Breast epithelium (tissue), 4 donors: ENCODE measurements at regions not wholly inside any gene's neighbourhood (a gene's known extent, or its start where the extent isn't known, plus 50 kb on each side); places are given as distances from the start of the nearest gene placed in this dataset.

ENCODE experiments used
- DNase-seq, 2 donors: peaks; one replicate each; pipeline ENCODE4 v3.0.0-alpha.2; 2019; ENCODE audit warnings: low spot score in 2 of 2
- H3K27ac ChIP-seq, 2 donors: fragments of 200-600 bp; sonication (generic) in 1 of 2; one replicate each; pipeline ENCODE4 v1.5.1; 2016 to 2019; ENCODE audit warnings: mild to moderate bottlenecking in 1 of 2
- H3K27me3 ChIP-seq, 2 donors: fragments of 200-600 bp; sonication (generic) in 1 of 2; one replicate each; pipeline versions ENCODE4 v1.5.1 to v1.6.0; 2017 to 2019; ENCODE audit warnings: control low read depth in 1 of 2, mild to moderate bottlenecking in 1 of 2
- H3K36me3 ChIP-seq: fragments of 200-600 bp; one replicate; pipeline ENCODE4 v1.5.1; 2019
- H3K4me1 ChIP-seq, 2 donors: fragments of 200-600 bp; sonication (generic); one replicate each; pipeline ENCODE4 v1.5.1; 2016 to 2019; ENCODE audit warnings: control low read depth in 1 of 2
- H3K4me3 ChIP-seq, 3 donors: fragments of 200-600 bp; sonication (generic); 1 replicate in 2 of 3; 2 replicates in 1 of 3; pipeline ENCODE4 v1.5.1; 2016 to 2019; ENCODE audit warnings: mild to moderate bottlenecking in 3 of 3, moderate library complexity in 2 of 3
- H3K9me3 ChIP-seq, 2 donors: fragments of 200-600 bp; sonication (generic) in 1 of 2; one replicate each; pipeline ENCODE4 v1.5.1; 2016 to 2019; ENCODE audit warnings: control low read depth in 1 of 2
- CTCF ChIP-seq, 3 donors: fragments of 450-650 bp; IDR thresholded peaks; one replicate each; pipeline ENCODE4 v1.5.1; 2016 to 2017; ENCODE audit warnings: antibody characterized with exemption in 3 of 3, mild to moderate bottlenecking in 3 of 3, moderate library complexity in 3 of 3
- POLR2A ChIP-seq: fragments of 450-650 bp; IDR thresholded peaks from one replicate; pipeline ENCODE4 v1.6.1; 2016; ENCODE audit warnings: antibody characterized with exemption, mild to moderate bottlenecking, moderate library complexity
- POLR2AphosphoS5 ChIP-seq, 3 donors: sonication (generic); formaldehyde crosslinking; IDR thresholded peaks; one replicate each; pipeline ENCODE4 v1.6.1; 2017; ENCODE audit warnings: antibody characterized with exemption in 3 of 3
- intact Hi-C: fragments of 100-400 bp; cut with DNase I; formaldehyde crosslinking; loops from one replicate; pipeline ENCODE4 v1.15.1; 2023; ENCODE audit warnings: low total_unique reads

GRCh38 chr5:103367702-103368101 lies 109.1 kb downstream of the MACIR start:
- Histone ChIP-seq H3K27me3 (no peaks in the 10 kb centered on the region), H3K4me3 (no peak overlapping the region), H3K4me1 (no peaks in the 10 kb centered on the region), H3K27ac (no peak overlapping the region), H3K36me3 (no peaks in the 10 kb centered on the region), H3K9me3 (no peaks in the 10 kb centered on the region)
- intact Hi-C loops = no loop called here
- no peak for DNase-seq
- TF ChIP-seq POLR2A = no peak
- TF ChIP-seq POLR2AphosphoS5 (IDR thresholded peaks at IDR 0.05) = no peak

GRCh38 chr5:103366918-103367549 lies 108.5 kb downstream of the MACIR start:
- no peak for DNase-seq

GRCh38 chr5:103364074-103364473 lies 105.5 kb downstream of the MACIR start:
- intact Hi-C loops = no loop called here
- no peaks in the 10 kb centered on the region for H3K9me3 ChIP-seq
- H3K27me3 ChIP-seq = no peaks in the 10 kb centered on the region
- no peak overlapping the region for H3K4me3 ChIP-seq
- no peak for DNase-seq
- no peaks in the 10 kb centered on the region for H3K36me3 ChIP-seq
- TF ChIP-seq POLR2AphosphoS5 (IDR thresholded peaks at IDR 0.05) (no peak), POLR2A (no peak), CTCF (IDR thresholded peaks at IDR 0.05) (no peak)
- H3K27ac ChIP-seq = no peak overlapping the region
- H3K4me1 ChIP-seq = no peaks in the 10 kb centered on the region

More at GRCh38 chr5:103366918-103367549, 108.5 kb downstream of the MACIR start:
- Histone ChIP-seq H3K36me3 (no peaks in the 10 kb centered on the region), H3K4me3 (no peak overlapping the region), H3K4me1 (no peaks in the 10 kb centered on the region), H3K9me3 (no peaks in the 10 kb centered on the region), H3K27me3 (no peaks in the 10 kb centered on the region), H3K27ac (no peak overlapping the region)
- TF ChIP-seq POLR2AphosphoS5 (IDR thresholded peaks at IDR 0.05) (no peak), CTCF (IDR thresholded peaks at IDR 0.05) (no peak), POLR2A (no peak)
- intact Hi-C loops = no loop called here

GRCh38 chr5:103362211-103362610 lies 103.6 kb downstream of the MACIR start:
- Histone ChIP-seq H3K36me3 (no peaks in the 10 kb centered on the region), H3K27ac (no peak overlapping the region), H3K4me3 (no peak overlapping the region), H3K9me3 (no peaks in the 10 kb centered on the region), H3K4me1 (no peaks in the 10 kb centered on the region), H3K27me3 (no peaks in the 10 kb centered on the region)
- TF ChIP-seq CTCF (IDR thresholded peaks at IDR 0.05) (no peak), POLR2A (no peak), POLR2AphosphoS5 (IDR thresholded peaks at IDR 0.05) (no peak)
- DNase-seq = no peak
- intact Hi-C loops = no loop called here

- no peaks in the 10 kb centered on the region for H3K36me3 ChIP-seq
- TF ChIP-seq POLR2AphosphoS5 (IDR thresholded peaks at IDR 0.05) = no peak
- no peak for TF ChIP-seq POLR2A
- TF ChIP-seq CTCF (IDR thresholded peaks at IDR 0.05) = no peak
- H3K4me1 ChIP-seq = no peaks in the 10 kb centered on the region
- H3K9me3 ChIP-seq = no peaks in the 10 kb centered on the region
- DNase-seq = no peak
- intact Hi-C loops = no loop called here
- no peak overlapping the region for H3K27ac ChIP-seq
- no peaks in the 10 kb centered on the region for H3K27me3 ChIP-seq
- no peak overlapping the region for H3K4me3 ChIP-seq
Observed at GRCh38 chr5:103360475-103360874, 101.9 kb downstream of the MACIR start.
